GM18951 (cell line): ENCODE measurements at regions not wholly inside any gene's neighbourhood (a gene's known extent, or its start where the extent isn't known, plus 50 kb on each side); places are given as distances from the start of the nearest gene placed in this dataset.

Source experiments
- POLR2A ChIP-seq: IDR thresholded peaks from 4 replicates; pipeline ENCODE4 v1.6.1; 2011; ENCODE audit warnings: mild to moderate bottlenecking; ENCODE audit not compliant: insufficient read length, insufficient read depth; ENCODE audit errors: extremely low read depth
- in situ Hi-C: fragments of 300-500 bp; cut with MboI; formaldehyde crosslinking; loops from one replicate; pipeline ENCODE4 v1.12.0; 2022; ENCODE audit warnings: low sequenced_read_pairs, mixed read lengths, inconsistent platforms; ENCODE audit not compliant: unreplicated experiment

- in situ Hi-C loops: no loop called here
- no peak for TF ChIP-seq POLR2A
Measured at GRCh38 chr22:34129691-34130486, 209.6 kb upstream of the LARGE1 start.

DNA sequence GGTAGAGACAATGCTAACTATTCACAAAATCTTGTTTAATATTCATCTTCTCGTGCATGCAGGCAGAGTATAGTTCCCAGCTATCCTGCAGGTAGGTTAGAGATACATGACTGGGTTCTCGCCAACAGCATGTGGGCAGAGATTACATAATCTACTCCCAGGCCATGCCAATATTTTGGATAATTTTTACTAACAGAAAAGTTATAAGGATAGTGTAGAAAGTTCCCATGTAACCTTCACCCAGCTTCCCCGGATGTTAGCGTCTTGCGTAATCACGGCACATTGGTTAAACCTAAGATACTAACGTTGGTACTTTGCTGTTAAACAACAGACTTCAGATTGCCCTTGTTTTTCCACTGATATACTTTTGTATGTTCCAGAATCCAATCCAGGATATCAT is 215.5 kb upstream of the LARGE1 start:
- in situ Hi-C loops: no loop called here
- TF ChIP-seq POLR2A: no peak

DNA sequence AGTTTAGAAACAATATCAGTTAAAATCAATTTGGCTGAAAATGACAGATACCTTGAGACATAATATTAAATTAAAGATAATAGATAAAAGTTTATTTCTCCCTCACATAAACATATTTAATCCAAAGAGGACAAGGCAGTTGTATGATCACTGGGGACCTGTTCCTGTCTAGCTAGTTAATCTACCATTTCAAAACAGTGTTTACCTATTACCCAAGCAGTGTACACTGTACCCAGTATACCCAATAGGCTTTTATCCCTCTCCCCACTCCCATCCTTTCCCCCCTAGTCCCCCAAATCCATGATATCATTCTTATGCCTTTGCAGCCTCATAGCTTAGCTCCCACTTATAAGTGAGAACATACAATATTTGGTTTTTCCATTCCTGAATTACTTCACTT is 229.7 kb upstream of the LARGE1 start:
- no peak for TF ChIP-seq POLR2A
- in situ Hi-C loops: no loop called here

DNA sequence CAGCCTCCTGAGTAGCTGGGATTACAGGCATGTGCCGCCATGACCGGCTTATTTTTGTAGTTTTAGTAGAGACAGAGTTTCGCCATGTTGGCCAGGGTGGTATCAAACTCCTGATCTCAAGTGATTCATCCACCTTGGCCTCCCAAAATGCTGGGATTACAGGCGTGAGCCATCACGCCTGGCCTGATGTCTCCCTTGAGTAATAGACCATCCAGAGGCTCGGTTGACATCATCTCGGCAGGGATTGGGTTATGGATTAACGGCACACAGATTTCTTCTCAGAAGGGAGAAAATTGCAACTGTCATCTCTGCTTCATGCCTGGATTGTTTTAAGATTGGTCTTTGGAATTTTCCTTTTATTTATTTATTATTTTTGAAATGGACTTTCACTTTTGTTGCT is 239.2 kb upstream of the LARGE1 start:
- in situ Hi-C loops: no loop called here
- no peak for TF ChIP-seq POLR2A

DNA sequence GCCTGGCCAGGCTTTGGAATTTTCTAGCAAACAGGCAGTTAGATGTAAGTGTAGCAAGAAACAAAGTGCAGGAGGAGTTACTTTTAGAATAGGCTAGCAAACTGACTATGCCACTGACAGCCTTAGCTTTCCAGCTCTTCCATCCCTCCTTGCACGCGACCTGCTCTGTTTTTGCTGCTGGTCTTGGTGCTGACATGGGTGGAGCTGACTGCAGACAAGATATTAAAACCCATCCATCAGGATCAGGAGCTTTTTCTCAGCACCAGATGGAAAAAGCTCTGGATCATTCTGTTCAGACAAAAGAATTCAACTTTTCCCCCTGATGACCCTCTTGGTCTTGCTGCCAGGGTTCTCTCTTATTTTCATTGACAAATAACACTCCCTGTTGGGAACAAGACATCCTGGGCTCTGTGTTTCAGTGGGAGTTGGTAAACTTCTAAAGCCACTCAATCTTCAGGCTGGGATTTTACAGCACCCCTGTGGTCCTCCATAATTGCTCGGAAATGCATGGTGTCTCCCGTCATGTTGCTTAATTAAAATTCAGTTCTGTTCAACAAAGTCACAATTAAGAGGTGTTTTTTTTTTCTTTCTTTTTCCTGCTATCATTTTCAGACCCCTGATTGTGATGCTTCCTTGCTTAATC is 240.0 kb upstream of the LARGE1 start:
- no peak for TF ChIP-seq POLR2A
- in situ Hi-C loops: no loop called here

DNA sequence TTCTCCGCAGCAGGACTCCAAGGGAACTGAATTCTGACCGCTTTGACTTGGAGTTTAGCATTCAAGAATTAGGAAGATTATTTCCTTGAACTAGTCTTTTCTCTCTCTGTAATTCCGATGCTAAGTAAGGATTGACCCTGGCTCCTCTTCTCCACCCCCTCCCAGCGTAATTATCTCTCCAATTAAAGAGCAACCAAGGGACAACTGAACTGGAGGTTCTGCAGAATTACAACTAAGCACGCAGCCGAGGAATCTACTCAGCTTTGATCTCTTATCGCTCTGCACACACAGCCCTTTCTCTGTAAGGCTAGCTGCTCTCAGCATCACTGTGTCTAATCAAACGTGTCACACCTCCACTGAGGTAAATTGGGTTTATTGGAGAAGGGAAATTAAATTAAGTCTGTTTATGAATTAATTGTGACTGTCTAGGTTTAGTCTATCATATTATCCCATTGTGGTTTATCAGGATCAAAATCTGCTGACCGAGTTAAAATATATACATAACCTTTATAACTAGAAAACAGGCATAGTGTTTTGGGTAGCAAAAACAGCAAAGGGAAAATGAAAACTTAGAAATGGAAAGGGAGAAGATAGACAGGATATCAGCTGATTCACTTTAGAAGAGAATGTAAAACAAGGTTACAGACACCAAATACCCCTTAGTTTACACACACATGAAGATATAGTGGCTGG is 241.3 kb upstream of the LARGE1 start:
- in situ Hi-C loops: no loop called here
- no peak for TF ChIP-seq POLR2A

DNA sequence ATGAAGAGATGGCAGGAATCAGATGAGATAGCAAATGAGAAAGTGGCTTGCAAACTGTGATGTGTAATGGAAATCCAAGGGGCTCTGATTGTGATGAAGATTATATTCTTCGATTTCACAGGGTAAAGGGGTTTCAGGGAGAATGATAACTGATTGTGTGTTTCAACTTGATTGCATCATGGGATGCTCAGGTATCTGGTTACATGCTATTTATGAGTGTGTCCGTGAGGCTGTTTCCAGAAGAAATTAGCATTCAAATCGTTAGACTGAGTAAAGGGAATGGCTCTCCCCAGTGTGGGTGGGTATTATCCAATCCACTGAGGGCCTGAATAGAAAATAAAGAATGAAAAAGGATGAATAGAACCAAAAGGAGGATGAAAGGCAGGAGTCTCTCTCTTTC is 278.7 kb upstream of the LARGE1 start:
- TF ChIP-seq POLR2A: no peak
- in situ Hi-C loops: no loop called here

- no peak for TF ChIP-seq POLR2A
- in situ Hi-C loops: no loop called here
Measured at GRCh38 chr22:34210301-34210700, 290.0 kb upstream of the LARGE1 start.

- in situ Hi-C loops: no loop called here
- TF ChIP-seq POLR2A: no peak
Measured at GRCh38 chr22:34214372-34214771, 294.1 kb upstream of the LARGE1 start.

DNA sequence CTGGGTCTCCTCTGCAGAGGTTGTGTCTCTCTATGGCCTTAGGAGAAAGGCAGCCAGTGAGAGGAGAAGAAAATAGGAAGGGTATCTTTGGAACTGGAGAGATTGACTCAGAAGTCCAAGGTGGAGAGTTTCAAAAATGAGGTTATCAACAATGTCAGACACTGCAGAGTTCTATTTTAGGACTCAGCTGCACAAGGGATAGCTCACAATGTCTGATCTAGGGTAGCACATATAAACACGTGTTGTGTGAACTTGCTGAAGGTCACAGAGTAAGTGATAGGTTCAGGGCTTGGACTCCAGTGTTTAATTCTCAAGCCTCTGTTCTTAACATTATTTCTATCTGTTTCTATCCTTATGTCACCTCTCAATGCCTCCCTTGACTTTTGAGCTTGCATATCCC is 305.0 kb upstream of the LARGE1 start:
- no peak for TF ChIP-seq POLR2A
- in situ Hi-C loops: no loop called here

DNA sequence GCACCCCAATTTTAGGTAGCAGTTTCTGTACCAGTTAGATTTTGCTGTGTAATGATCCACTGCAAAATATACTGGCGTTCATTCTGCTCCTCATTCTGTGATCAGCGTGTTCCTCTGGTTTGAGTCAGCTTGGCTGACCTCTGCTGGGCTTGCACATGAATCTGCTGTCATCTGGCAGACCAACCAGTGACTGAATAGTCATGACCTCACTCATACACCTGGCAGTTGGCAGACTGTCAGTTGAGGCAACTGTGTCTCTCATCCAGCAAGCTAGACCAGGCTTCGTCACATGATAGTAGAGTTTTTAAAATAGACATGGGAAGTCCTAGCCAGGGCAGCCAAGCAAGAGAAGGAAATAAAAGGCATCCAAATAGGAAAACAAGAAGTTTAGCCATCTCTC is 316.3 kb upstream of the LARGE1 start:
- in situ Hi-C loops: no loop called here
- no peak for TF ChIP-seq POLR2A

DNA sequence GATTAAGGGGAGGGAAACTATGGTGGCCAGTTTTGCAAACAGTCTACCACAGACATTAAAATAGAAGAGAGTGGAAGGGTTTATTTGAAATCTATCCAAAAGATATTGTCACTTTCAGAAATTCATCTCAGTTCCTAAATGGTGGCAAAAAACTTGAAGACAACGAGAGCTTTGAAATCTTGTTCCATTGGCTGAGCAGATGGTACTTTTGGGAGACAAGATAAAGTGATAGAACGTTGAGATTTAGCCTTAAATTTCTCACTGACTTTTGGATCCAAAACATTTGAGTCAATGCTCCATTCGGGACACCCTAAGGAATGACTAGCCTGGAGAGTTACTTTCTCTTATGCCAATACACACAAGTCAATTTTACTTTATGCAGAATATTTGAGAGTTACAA is 319.1 kb upstream of the LARGE1 start:
- no peak for TF ChIP-seq POLR2A
- in situ Hi-C loops: no loop called here

- TF ChIP-seq POLR2A: no peak
- in situ Hi-C loops: no loop called here
Measured at GRCh38 chr22:34243023-34243422, 322.7 kb upstream of the LARGE1 start.

- no peak for TF ChIP-seq POLR2A
- in situ Hi-C loops: no loop called here
Measured at GRCh38 chr22:34255042-34255441, 334.8 kb upstream of the LARGE1 start.

GRCh38 chr22:34278121-34278520 is 357.8 kb upstream of the LARGE1 start:
- in situ Hi-C loops: no loop called here
- TF ChIP-seq POLR2A: no peak
